Stimulated activated CD4-positive, alpha-beta T cell treated with anti-CD3 and anti-CD28 coated beads, Interleukin-12 subunit alpha, Interleukin-12 subunit beta, amount 100 ng/mL, for 48 hours (primary cell): ENCODE measurements at regions not wholly inside any gene's neighbourhood (a gene's known extent, or its start where the extent isn't known, plus 50 kb on each side); places are given as distances from the start of the nearest gene placed in this dataset.
"Not testable (repeated sequence)": the region's sequence is repeated elsewhere in the genome, so short reads cannot be mapped to it uniquely, and the experiment has no call there.

Experiments
- DNase-seq, 3 donors: peaks; one replicate each; pipeline ENCODE4 v3.0.0-alpha.2; 2020; ENCODE audit warnings: low read depth in 2 of 3, low spot score in 1 of 3

DNA sequence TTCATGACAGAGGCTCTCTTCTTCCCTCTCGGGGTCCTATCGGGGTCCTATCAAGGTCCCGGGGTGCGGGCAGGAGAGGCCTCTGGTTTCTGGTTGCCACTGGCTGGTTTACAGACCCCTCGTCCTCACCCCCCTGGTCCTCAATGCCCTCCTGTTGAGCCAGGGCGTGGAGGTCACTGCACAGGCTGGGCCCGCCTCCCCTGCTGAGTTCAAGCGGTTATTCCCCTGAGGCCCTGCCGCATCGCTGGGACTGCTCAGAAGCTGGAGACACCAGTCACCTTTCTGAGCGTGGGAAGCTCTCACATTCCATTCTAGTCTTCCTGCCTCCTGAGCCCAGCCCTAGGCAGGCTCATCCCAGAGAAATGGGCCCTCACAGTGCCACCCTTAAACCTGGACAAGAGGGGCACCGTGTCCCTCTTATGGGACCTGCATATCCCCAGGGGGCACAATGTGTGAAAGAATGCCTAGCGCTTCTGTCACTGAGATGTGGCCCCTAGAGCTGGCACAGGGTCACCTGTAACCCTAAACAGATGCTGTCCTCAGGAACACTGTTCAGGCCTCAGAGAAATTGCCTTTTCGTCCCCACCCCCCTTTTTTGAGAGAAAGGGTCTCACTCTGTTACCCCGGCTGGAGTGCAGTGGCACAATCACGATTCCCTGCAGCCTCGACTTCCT, 177.7 kb upstream of the RGS6 start:
- no peak for DNase-seq

DNA sequence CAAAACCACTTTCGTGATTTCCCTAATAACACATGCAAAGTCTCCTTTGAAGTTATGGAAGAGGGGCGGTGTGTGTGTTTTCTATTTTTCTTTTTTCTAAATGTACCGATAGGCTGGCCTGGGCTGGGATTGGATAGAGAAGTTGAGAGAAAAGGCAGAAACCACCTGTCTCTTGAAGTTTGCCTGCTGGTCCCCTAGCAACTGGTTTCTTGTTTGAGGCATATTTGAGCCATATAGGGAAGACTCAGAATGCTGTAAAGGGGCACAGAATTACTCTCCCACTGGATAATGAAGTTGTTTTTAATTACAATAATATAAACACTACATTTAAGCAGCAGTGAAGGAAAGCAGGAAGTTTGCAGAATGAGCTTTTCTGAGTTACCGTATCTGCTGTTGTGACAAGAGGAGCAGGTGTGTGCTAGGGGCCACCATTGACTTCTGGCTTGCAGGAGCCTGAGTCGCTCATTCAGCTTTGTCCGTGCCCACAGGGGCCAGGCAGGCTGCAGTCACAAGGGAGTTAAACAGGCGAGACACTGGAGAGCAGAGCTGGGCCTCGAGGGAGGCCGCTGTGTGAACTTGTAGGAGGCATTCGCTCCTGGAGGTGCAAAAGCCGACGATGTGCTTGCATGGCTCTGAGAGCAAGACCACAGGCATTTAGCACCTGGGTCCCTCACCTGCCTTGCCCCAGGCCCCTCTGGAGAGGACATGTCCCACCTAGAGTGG, 173.8 kb upstream of the RGS6 start:
- DNase-seq = no peak

DNA sequence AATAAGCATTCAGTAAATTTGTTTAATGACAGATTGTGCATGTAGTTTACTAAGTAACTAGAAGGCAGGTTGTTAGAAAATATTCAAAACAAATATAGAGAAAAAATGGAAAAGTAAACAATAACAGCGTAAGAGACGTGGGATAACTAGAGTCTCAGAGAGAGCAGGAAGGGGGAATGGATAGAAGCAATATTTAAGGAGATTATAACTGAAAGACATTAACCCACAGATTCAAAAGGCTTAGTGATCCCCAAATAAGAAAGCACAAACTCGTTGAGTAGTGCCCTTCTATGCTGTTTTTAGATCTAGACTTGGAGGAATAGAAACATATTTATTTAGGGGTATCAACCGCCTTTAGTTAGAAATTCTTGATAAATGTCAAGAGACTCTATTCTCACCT, 169.7 kb upstream of the RGS6 start:
- no peak for DNase-seq

DNA sequence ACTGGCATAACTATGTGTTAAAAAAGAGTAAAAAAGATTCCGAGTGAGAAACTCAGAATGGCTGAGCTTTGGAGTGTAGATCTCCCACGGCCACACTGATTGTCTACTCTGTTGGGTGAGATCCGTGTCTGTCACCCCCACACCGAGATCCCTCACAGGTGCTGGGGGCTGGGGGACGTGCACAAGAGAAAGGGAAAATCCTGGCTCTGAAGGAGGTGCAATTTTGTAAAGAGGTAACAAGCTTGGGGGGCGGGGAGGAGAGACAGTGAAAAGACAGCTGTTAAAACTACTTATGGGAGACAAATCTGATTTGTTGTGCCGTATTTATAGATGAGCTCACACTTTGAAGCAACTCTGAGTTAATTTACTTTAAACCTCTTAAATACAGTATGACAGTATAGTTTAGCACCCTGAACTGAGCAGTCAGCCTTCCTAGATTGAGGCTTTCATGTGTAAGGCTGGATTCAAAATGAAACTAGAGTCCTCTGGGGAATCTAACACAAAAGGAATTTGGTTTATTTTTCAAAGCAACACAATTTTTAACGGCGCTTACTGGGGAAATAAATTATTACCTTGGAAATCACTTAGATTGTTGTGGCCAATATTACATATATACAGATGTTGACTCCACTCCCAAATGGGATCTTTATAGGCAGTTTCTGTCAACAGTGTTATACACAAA, 167.4 kb upstream of the RGS6 start:
- no peak for DNase-seq

DNA sequence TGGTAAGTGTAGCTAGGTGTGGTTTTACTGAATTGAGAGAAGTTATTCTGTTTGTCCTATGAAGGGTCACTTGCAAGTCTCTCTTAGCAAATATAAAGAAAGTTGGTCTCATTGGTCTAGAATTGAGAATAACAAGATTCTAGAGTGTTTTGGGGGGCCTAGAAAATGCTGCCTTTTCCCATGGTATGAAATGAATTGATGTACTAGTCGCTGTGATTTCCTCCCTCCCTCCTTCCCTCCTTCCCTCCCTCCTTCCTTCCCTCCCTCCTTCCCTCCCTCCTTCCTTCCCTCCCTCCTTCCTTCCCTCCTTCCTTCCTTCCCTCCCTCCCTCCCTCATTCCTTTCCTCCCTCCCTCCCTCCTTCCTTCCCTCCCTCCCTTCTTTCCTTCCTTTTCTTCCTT, 166.7 kb upstream of the RGS6 start:
- no peak for DNase-seq

DNA sequence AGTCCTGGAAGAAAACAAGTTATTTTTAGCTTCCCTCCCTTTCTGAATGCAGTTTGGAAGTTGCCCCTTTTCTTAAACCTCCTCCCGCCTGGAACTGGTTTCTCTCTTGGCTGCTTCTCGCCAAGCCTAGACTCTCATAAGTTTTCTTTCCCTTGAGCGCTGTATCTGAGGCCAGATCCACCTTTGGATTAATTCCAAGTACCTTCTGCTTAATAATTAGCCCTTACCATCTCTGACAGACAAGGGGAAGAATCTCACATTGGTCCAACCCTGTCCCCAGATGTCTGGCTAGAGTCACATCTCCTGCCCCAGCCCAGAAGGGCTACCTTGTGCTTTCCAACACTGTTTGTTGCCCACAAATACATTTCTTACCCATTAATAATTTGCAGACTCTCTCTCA, 161.8 kb upstream of the RGS6 start:
- DNase-seq = no peak

DNA sequence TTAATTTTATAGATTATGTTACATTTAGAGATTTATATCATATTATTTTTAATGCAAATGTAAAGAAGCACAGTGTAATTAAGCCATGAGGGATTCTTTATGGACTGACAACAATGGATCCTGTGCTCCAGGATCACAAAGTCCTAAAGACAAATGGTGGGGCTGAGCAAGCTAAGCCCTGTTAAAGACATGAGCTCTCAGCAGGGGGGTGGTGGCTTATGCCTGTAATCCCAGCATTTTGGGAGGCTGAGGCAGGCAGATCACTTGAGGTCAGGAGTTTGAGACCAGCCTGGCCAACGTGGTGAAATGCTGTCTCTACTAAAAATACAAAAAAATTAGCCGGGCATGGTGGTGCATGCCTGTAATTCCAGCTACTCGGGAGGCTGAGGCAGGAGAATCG, 160.8 kb upstream of the RGS6 start:
- not testable (repeated sequence) for DNase-seq

DNA sequence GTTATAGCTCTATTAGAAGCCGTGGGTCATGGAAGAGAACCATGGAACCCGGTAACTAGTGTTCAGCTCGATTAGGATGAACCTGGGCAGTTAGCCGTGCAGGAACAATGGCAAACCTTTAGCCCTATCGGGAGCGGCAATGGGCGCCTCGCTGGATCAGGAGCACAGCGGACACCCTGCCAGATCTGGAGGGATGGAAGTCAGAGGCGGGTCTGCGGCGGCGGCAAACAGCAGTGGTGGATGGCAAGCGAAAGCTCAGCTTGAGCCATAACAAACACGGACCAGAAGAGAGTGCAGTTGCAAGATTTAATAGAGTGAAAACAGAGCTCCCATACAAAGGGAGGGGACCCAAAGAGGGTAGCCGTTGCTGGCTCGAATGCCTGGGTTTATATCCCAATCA, 160.2 kb upstream of the RGS6 start:
- not testable (repeated sequence) for DNase-seq

DNA sequence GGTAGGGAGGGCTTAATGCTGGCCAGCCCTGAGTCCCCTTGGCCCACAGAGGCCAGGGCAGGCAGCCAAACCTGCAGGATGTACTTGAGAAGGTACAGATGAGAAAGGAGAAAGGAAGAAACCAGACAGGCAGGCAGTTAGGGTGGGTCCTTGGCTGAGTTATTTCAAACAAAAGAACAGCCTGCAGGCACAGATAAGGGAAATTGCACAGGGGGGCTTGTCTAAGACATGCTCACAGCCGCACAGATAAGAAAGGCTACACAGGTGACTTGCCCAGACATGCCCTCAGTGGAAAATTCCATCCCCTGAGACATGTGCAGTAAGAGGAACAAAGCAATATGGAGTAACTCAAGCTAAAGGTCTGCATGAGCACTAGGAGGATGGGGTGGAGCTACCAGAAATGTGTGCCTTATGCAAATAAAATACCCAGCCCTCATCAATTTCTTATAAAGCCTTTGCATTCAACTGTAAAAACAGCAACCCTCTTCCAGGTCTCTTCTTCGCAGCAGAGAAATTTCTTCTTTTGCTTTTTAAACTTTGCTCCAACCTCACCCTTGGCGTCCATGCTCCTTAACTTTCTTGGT, 158.2 kb upstream of the RGS6 start:
- DNase-seq = no peak

DNA sequence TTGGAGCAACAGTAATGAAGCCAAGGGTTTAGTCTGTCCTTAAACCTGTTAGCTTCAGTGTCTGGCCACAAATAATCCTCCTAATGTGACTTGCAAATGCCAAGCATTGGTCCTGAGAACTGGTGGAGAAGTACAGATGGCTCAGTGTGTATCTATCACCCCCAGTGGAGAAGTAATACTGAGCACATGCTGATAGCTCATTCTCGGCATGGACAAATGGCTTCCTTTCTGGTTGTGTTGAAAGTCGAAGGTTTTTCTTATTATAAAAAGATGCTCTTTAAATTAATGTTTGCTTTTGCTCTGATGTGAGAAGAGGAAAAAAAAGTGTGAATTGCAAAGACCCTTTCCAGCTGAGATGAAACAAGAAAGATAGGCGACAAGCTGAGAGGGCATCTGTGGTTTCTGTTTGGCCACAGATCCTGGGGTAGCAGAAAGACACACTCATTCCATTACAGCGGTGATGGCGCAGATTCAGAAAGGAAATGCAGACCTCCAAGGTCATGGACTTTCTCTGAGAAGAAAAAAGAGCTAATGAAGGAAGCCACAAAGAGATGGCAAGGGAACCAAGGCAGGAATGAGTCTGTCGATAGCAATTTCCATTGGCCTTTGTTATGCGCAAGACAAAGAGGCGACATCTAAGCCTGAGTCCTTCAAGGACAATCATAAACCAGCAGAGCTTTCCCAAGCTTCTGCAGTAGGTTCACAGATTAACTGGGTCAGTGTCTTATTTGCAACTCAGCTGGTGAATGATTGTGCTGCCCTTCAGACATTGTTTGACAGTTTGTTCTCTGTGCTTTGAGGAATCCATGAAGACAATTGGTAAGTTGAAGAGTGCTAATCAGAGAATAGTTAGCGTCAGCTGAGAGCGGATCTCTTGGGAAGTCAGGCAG, 155.5 kb upstream of the RGS6 start:
- DNase-seq = no peak

DNA sequence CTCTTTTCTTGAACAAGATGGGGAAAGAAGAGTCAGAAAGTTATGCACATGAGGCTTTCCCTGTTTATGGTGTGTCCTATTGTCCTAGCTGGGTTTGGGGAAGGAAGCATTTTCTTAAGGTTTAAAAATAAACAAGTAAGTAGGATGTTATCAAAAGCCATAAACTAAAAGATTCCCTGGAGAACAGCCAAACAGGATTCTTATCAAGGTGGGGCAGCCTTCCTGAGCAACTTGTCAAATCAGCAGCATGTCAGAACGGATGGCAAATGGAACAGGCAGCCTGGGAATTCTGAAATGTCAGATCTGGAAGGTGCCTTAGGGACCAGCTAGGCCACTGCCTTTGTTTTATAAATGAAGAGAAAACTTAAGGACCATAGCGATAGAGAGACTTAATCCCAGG, 152.2 kb upstream of the RGS6 start:
- no peak for DNase-seq

DNA sequence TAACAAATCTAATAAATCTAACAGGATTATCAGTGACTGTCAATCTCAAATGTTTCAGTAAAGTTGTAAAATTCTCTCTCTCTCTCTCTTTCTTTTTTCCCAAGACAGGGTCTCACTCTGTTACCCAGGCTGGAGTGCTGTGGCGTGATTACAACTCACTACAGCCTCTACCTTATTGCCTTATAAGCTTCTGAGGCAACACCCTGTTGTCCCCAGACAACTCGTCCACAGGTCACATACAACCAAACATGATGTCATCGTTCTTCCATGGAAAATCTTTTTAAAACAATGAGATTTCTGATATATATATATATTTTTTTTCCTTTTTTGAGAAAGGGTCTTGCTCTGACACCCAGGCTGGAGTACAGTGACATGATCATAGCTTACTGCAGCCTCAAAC, 151.4 kb upstream of the RGS6 start:
- DNase-seq = no peak

DNA sequence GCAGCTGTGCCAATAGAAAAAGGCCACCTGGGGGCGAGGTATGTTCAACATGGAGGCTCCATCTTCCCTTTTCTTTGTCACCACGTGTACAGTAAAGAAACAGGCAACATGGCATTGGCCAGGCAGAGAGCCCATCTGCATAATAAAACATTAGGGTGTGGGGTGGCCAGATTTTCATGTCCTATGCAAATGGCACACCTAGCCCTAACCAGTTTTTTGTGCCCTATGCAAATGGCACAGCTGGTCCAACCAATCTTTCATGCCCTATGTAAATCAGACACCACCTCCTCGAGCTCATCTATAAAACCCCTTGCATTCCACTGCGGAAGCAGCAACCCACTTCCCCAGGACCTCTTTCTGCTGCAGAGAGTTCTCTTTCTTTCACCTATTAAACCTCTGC, 149.1 kb upstream of the RGS6 start:
- no peak for DNase-seq

DNA sequence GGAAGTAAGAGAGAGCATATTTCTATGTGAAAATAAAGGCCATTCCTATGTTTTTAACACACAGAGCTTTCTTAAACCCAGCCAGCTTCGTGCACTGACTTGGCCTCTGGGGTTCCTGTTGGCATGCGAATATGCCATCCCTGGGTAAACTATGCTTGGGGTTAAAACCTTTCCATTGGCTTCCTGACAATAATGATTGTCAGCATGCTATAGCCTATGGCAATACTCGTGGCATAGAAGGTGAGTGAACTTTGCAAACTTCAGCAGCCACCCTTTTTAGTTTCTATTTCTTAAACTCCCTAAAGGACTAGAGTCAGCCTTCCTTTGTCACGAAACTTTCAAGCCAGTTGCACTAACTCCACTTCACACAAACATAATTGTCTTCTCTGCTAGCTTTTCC, 148.4 kb upstream of the RGS6 start:
- no peak for DNase-seq

DNA sequence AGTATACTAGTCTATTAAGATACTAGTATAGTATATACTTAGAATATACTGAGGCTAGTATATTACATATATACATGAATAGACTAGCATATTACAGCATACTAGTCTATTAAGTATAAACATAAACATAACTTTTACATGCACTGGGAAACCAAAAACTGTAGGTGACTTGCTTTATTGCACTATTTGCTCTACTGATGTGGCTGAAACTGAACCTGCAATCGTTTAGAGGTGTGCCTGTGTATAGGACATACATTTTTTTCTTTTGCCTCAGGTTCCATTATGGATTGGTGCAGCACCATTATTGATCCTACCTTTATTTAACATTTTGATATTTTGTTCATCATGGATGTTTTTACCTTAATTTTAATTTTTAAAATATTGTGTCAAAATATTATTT, 143.2 kb upstream of the RGS6 start:
- DNase-seq = no peak

DNA sequence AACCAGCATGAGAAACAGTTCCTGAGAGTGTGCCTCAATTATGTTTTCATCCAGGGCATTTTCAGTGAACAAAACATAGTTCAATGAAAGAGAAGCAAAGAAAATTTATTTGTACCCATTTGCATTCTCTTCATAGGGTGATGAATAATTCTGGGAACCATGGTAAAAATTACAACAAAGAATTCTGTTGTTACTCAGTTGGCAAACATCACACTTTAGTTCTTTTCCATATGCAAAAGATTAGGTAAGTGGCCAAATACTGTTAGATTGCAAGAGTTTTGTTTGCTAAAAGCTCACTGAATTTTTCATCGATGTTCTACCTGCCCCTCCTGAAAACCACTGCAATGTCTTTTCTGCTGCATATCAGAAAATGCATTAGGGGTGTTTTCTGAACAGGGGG, 132.4 kb upstream of the RGS6 start:
- DNase-seq = no peak

DNA sequence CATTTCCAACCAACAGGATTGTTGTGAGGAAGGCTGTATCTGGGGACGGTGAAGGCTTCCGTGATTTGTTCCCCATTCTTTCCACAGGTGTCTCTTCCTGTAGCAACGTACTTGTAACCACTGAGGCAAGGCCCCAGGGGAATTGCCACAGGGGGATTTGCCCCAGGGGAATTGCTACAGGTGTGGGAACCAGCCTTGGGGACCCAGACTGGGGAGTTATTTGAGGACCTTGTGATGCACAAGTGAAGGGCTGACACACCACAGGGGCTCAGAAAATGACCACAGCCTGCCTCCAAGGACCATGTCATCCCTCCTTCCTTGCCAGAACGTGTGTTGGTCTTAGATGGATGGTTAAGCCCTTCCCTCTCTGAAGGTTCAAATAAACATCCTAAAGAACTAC, 131.4 kb upstream of the RGS6 start:
- no peak for DNase-seq

DNA sequence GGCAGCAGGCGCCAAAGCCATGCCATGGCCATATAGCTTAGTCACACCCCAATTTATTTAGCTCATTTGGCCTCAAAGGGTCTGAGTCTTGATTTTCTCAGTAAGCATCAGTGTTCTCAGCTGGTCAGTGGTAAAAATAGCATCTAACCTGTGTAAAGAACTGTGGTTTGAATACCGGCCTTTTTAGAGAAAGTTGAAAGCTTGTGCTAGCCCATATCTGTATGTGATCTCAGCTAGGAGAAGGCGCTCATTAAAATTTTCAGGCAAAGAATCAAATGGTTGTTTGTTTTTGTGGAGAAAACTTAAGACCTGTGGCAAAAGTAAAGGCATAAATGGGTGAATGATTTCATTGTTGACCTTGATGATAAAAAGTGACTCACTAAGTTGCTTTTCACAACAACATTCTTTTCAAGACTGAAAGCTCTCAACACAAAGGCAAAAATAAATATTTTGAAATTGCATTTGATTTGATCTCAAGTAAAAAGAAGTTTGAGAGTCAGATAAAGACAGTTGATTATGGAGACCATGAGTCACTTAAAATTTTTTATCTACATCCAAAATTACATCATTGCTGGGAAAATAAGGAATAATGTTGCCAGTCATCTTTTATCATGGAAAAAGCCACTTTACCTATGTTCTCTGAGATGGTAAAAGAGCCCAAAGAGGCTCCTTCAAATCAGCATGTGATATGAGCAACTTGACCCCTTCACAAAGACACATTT, 128.5 kb upstream of the RGS6 start:
- no peak for DNase-seq

DNA sequence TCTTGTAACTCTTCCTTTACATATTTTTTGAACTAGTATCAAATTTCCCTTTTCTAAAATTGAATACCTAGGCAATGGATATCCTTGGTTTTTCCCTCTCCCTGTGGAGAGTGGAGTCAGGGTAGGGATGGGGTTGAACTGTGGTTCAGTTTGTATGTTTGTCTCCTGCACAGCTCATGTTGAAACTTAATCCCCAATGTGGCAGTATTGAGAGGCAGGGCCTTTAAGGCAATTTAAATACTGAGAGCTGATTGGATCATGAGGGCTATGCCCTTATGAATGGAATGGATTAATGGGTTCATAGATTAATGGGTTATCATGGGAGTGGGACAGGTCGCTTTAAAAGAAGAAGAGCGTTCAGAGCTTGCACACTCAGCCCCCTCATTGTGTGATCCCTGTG, 127.2 kb upstream of the RGS6 start:
- DNase-seq = no peak

DNA sequence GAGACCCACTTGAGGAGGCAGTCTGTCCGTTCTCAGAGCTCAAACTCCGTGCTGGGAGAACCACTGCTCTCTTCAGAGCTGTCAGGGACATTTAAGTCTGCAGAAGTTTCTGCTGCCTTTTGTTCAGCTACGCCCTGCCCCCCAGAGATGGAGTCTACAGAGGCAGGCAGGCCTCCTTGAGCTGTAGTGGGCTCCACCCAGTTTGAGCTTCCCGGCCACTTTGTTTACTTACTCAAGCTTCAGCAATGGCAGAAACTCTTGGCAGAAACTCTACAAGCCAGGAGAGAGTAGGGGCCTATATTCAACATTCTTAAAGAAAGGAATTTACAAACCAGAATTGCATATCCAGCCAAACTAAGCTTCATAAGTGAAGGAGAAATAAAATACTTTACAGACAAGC, 125.2 kb upstream of the RGS6 start:
- DNase-seq = not testable (repeated sequence)

DNA sequence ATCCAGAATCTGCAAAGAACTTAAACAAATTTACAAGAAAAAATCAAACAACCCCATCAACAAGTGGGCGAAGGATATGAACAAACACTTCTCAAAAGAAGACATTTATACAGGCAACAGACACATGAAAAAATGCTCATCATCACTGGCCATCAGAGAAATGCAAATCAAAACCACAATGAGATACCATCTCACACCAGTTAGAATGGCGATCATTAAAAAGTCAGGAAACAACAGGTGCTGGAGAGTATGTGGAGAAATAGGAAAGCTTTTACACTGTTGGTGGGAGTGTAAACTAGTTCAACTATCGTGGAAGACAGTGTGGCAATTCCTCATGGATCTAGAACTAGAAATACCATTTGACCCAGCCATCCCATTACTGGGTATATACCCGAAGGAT, 121.4 kb upstream of the RGS6 start:
- DNase-seq = not testable (repeated sequence)
